Mesenchymal stem cell (in vitro differentiated cells and primary cell): ENCODE measurements at regions not wholly inside any gene's neighbourhood (a gene's known extent, or its start where the extent isn't known, plus 50 kb on each side); places are given as distances from the start of the nearest gene placed in this dataset.

Experiments used
- DNase-seq: peaks from one replicate; pipeline ENCODE4 v3.0.0-alpha.2; 2013
- H2AFZ ChIP-seq: one replicate; pipeline ENCODE4 v1.6.1; 2013; ENCODE audit warnings: low read depth, mild to moderate bottlenecking, control low read depth, inconsistent platforms, low read length, moderate library complexity
- H2AK5ac ChIP-seq: 2 replicates; pipeline ENCODE4 v1.6.1; 2013; ENCODE audit warnings: low read length, moderate library complexity, mild to moderate bottlenecking, inconsistent platforms; ENCODE audit not compliant: severe bottlenecking
- H2BK120ac ChIP-seq: one replicate; pipeline ENCODE4 v1.6.1; 2013; ENCODE audit warnings: low read depth, mild to moderate bottlenecking, inconsistent platforms, low read length, moderate library complexity
- H2BK12ac ChIP-seq, 2 experiments: one replicate each; pipeline ENCODE4 v1.6.1; 2013; ENCODE audit warnings: inconsistent platforms in 2 of 2, low read length in 2 of 2, mild to moderate bottlenecking in 2 of 2, moderate library complexity in 2 of 2, control low read depth in 1 of 2
- H2BK15ac ChIP-seq: one replicate; pipeline ENCODE4 v1.6.1; 2013; ENCODE audit warnings: mild to moderate bottlenecking, low read depth, inconsistent platforms; ENCODE audit not compliant: poor library complexity, severe bottlenecking
- H2BK5ac ChIP-seq: 2 replicates; pipeline ENCODE4 v1.6.1; 2013; ENCODE audit warnings: low read depth, mild to moderate bottlenecking, low read length, control low read depth, inconsistent platforms; ENCODE audit not compliant: poor library complexity, severe bottlenecking
- H3K14ac ChIP-seq, 2 experiments: one replicate each; pipeline ENCODE4 v1.6.1; 2013; ENCODE audit warnings: inconsistent platforms in 2 of 2, low read length in 2 of 2, control low read depth in 1 of 2, mild to moderate bottlenecking in 1 of 2, moderate library complexity in 1 of 2
- H3K18ac ChIP-seq, 2 experiments: one replicate each; pipeline ENCODE4 v1.6.1; 2013; ENCODE audit warnings: inconsistent platforms in 2 of 2, low read length in 2 of 2, control low read depth in 1 of 2, low read depth in 1 of 2, mild to moderate bottlenecking in 1 of 2
- H3K23ac ChIP-seq, 2 experiments: one replicate each; pipeline ENCODE4 v1.6.1; 2013; ENCODE audit warnings: inconsistent platforms in 2 of 2, low read length in 2 of 2, mild to moderate bottlenecking in 2 of 2, moderate library complexity in 2 of 2, control low read depth in 1 of 2
- H3K27ac ChIP-seq: 2 replicates; pipeline ENCODE4 v1.5.1; 2013; ENCODE audit warnings: mild to moderate bottlenecking, moderate library complexity, low read length, control low read depth, inconsistent platforms; ENCODE audit not compliant: poor library complexity, severe bottlenecking
- H3K27me3 ChIP-seq, 2 experiments: 2 replicates each; pipeline versions ENCODE4 v1.6.1 to v1.7.0; 2013; ENCODE audit warnings: low read length in 2 of 2, mild to moderate bottlenecking in 2 of 2, moderate library complexity in 2 of 2, control low read depth in 1 of 2, inconsistent platforms in 1 of 2; ENCODE audit not compliant: control insufficient read depth in 1 of 2, insufficient read depth in 1 of 2
- H3K36me3 ChIP-seq, 2 experiments: 2 replicates each; pipeline versions ENCODE4 v1.6.1 to v1.7.0; 2013; ENCODE audit warnings: low read length in 2 of 2, control low read depth in 1 of 2, inconsistent platforms in 1 of 2, low read depth in 1 of 2, mild to moderate bottlenecking in 1 of 2; ENCODE audit not compliant: insufficient read depth in 2 of 2, control insufficient read depth in 1 of 2
- H3K4ac ChIP-seq, 2 experiments: one replicate each; pipeline ENCODE4 v1.6.1; 2013; ENCODE audit warnings: inconsistent platforms in 2 of 2, low read length in 2 of 2, mild to moderate bottlenecking in 2 of 2, moderate library complexity in 2 of 2, control low read depth in 1 of 2, low read depth in 1 of 2
- H3K4me1 ChIP-seq: 2 replicates; pipeline ENCODE4 v1.6.1; 2013; ENCODE audit warnings: low read depth, low read length, control low read depth; ENCODE audit not compliant: control insufficient read depth, insufficient read depth
- H3K4me2 ChIP-seq: 2 replicates; pipeline ENCODE4 v1.6.1; 2013; ENCODE audit warnings: low read length, mild to moderate bottlenecking, inconsistent platforms; ENCODE audit not compliant: poor library complexity, severe bottlenecking
- H3K4me3 ChIP-seq, 2 experiments: 2 replicates each; pipeline versions ENCODE4 v1.5.1 to v1.7.0; 2013; ENCODE audit warnings: low read length in 2 of 2, mild to moderate bottlenecking in 2 of 2, control low read depth in 1 of 2, low read depth in 1 of 2; ENCODE audit not compliant: insufficient read depth in 1 of 2
- H3K79me1 ChIP-seq: replicated peaks from 2 replicates; pipeline ENCODE4 v1.6.1; 2013; ENCODE audit warnings: mild to moderate bottlenecking, control low read depth, low read length, inconsistent platforms; ENCODE audit not compliant: poor library complexity, severe bottlenecking
- H3K9ac ChIP-seq: 2 replicates; pipeline ENCODE4 v1.7.0; 2013; ENCODE audit warnings: mild to moderate bottlenecking, low read length, moderate library complexity
- H3K9me3 ChIP-seq: 2 replicates; pipeline ENCODE4 v1.7.0; 2013; ENCODE audit warnings: mild to moderate bottlenecking, low read length; ENCODE audit not compliant: control insufficient read depth
- H4K8ac ChIP-seq: one replicate; pipeline ENCODE4 v1.6.1; 2013; ENCODE audit warnings: inconsistent platforms, mild to moderate bottlenecking, low read length, moderate library complexity
- H4K91ac ChIP-seq: one replicate; pipeline ENCODE4 v1.6.1; 2013; ENCODE audit warnings: mild to moderate bottlenecking, low read length, inconsistent platforms
- WGBS: methylation state at CpG from one replicate; pipeline ENCODE4 v1.1.7; 2013; ENCODE audit warnings: mixed read lengths; 5-methylcytosine and 5-hydroxymethylcytosine counted together

GRCh38 chr4:158371158-158371557, 150.5 kb upstream of the RXFP1 start:
- H3K4me2 ChIP-seq, result no peak overlapping the region
- H3K27ac ChIP-seq, result no peak overlapping the region
- no peak overlapping the region for H3K4ac ChIP-seq
- no peaks in the 10 kb centered on the region for H3K36me3 ChIP-seq
- H3K4me1 ChIP-seq, result no peaks in the 10 kb centered on the region
- H2BK12ac ChIP-seq, result no peak overlapping the region
- no peak overlapping the region for H3K18ac ChIP-seq
- H3K9ac ChIP-seq, result no peak overlapping the region
- H3K23ac ChIP-seq, result no peak overlapping the region
- H2BK5ac ChIP-seq, result no peak overlapping the region
- no peak overlapping the region for H2AFZ ChIP-seq
- H4K91ac ChIP-seq, result no peak overlapping the region
- DNase-seq, result no peak
- H3K27me3 ChIP-seq, result no peaks in the 10 kb centered on the region
- no peaks in the 10 kb centered on the region for H3K79me1 ChIP-seq
- no peak overlapping the region for H2AK5ac ChIP-seq
- H3K9me3 ChIP-seq, result no peaks in the 10 kb centered on the region
- H3K4me3 ChIP-seq, result no peak overlapping the region
- no CpG with 5 or more reads among the region's 3 CpGs for WGBS
- no peak overlapping the region for H2BK120ac ChIP-seq
- no peak overlapping the region for H4K8ac ChIP-seq
- H3K14ac ChIP-seq, result no peak overlapping the region
- no peak overlapping the region for H2BK15ac ChIP-seq

GRCh38 chr4:158374318-158374717, 147.4 kb upstream of the RXFP1 start:
- Histone ChIP-seq H3K14ac (no peak overlapping the region), H3K4me2 (no peak overlapping the region), H2BK12ac (no peak overlapping the region), H2BK15ac (no peak overlapping the region), H3K27ac (no peak overlapping the region), H4K8ac (no peak overlapping the region), H2BK120ac (no peak overlapping the region), H3K4ac (no peak overlapping the region), H2BK5ac (no peak overlapping the region), H4K91ac (no peak overlapping the region), H3K4me1 (no peaks in the 10 kb centered on the region), H2AK5ac (no peak overlapping the region), H3K9me3 (peaks cover 2% of the 10 kb centered on the region), H3K79me1 (no peaks in the 10 kb centered on the region), H3K4me3 (no peak overlapping the region), H2AFZ (no peak overlapping the region), H3K18ac (no peak overlapping the region), H3K27me3 (no peaks in the 10 kb centered on the region), H3K23ac (no peak overlapping the region), H3K36me3 (no peaks in the 10 kb centered on the region), H3K9ac (no peak overlapping the region)
- DNase-seq, result no peak
- WGBS, result 82% methylated on average over 4 of the region's 4 CpGs

DNA sequence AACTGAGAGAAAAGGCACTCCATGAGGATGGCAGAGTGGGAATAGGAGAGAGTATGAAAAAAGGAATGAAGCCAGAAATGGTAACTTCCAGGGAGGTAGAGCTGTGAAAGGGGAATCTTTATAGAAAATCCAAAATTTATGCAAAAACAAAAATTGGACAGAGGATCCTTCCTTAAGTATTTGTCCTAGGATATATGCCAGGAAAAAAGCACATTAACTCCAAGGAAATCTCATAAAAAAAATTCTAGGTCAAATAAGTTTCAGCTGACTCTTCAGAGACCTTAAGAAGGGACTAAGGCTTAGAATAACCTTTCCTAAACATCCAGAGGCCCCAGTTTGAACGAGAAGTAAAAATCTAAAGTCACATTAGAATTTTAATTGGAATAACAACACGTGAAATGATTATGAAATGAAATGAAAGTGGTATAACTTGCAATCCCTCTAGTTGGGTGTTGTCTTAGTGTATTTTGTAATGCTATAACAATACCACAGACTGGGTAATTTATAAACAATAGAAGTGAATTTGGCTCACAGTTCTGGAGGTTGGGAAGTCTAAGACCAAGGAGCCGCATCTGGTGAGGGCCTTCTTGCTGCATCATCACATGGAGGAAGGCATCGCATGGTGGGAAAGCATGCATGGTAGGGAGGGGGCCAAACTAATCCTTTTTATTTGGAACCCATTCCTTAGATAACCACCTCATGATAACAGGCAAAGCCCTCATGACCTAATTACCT, 145.4 kb upstream of the RXFP1 start:
- H3K36me3 ChIP-seq, result no peaks in the 10 kb centered on the region
- H3K9ac ChIP-seq, result no peak overlapping the region
- no peak overlapping the region for H2AFZ ChIP-seq
- no peaks in the 10 kb centered on the region for H3K27me3 ChIP-seq
- H2AK5ac ChIP-seq, result no peak overlapping the region
- no peak overlapping the region for H4K91ac ChIP-seq
- no peak overlapping the region for H3K4ac ChIP-seq
- H3K79me1 ChIP-seq, result no peaks in the 10 kb centered on the region
- H3K27ac ChIP-seq, result no peak overlapping the region
- WGBS, result 94% methylated on average over 2 of the region's 4 CpGs
- H3K4me2 ChIP-seq, result no peak overlapping the region
- H3K18ac ChIP-seq, result no peak overlapping the region
- no peaks in the 10 kb centered on the region for H3K4me1 ChIP-seq
- no peak overlapping the region for H3K14ac ChIP-seq
- H4K8ac ChIP-seq, result no peak overlapping the region
- no peak overlapping the region for H2BK15ac ChIP-seq
- no peak overlapping the region for H2BK120ac ChIP-seq
- H3K4me3 ChIP-seq, result no peak overlapping the region
- no peak overlapping the region for H3K23ac ChIP-seq
- H2BK12ac ChIP-seq, result no peak overlapping the region
- H3K9me3 ChIP-seq, result peaks cover 3% of the 10 kb centered on the region
- no peak overlapping the region for H2BK5ac ChIP-seq
- DNase-seq, result no peak

GRCh38 chr4:158384414-158384813, 137.3 kb upstream of the RXFP1 start:
- H3K9ac ChIP-seq, result no peak overlapping the region
- H2BK12ac ChIP-seq, result no peak overlapping the region
- WGBS, result 97% methylated on average over 1 of the region's 1 CpG
- H3K79me1 ChIP-seq, result no peaks in the 10 kb centered on the region
- no peak overlapping the region for H3K4me3 ChIP-seq
- no peak overlapping the region for H3K4ac ChIP-seq
- H3K4me1 ChIP-seq, result no peaks in the 10 kb centered on the region
- H2AFZ ChIP-seq, result no peak overlapping the region
- H2BK15ac ChIP-seq, result no peak overlapping the region
- no peak overlapping the region for H3K18ac ChIP-seq
- DNase-seq, result no peak
- H2BK120ac ChIP-seq, result no peak overlapping the region
- H2BK5ac ChIP-seq, result no peak overlapping the region
- peaks cover under 1% of the 10 kb centered on the region for H3K9me3 ChIP-seq
- H3K27me3 ChIP-seq, result no peaks in the 10 kb centered on the region
- H3K4me2 ChIP-seq, result no peak overlapping the region
- H4K8ac ChIP-seq, result no peak overlapping the region
- H2AK5ac ChIP-seq, result no peak overlapping the region
- no peak overlapping the region for H3K27ac ChIP-seq
- H3K14ac ChIP-seq, result no peak overlapping the region
- no peak overlapping the region for H4K91ac ChIP-seq
- no peaks in the 10 kb centered on the region for H3K36me3 ChIP-seq
- H3K23ac ChIP-seq, result no peak overlapping the region
